WERI-Rb-1 (cell line): ENCODE measurements at regions not wholly inside any gene's neighbourhood (a gene's known extent, or its start where the extent isn't known, plus 50 kb on each side); places are given as distances from the start of the nearest gene placed in this dataset.

Experiments
- DNase-seq: peaks from one replicate; pipeline ENCODE4 v3.0.0-alpha.2; 2020
- H3K27ac ChIP-seq: fragments of 250-450 bp; sonication (Bioruptor Pico); 2 replicates; pipeline ENCODE4 v1.5.1; 2020; ENCODE audit warnings: mild to moderate bottlenecking, moderate library complexity
- H3K27me3 ChIP-seq: fragments of 250-450 bp; sonication (Bioruptor Pico); 2 replicates; pipeline ENCODE4 v1.5.1; 2021; ENCODE audit warnings: mild to moderate bottlenecking, low read depth, moderate library complexity; ENCODE audit not compliant: insufficient read depth, severe bottlenecking
- H3K36me3 ChIP-seq: fragments of 250-450 bp; sonication (Bioruptor Pico); 2 replicates; pipeline ENCODE4 v1.5.1; 2020; ENCODE audit warnings: mild to moderate bottlenecking, moderate library complexity
- H3K4me3 ChIP-seq: 2 replicates; pipeline ENCODE4 v1.5.1; 2011; ENCODE audit warnings: low read depth, mild to moderate bottlenecking, control low read depth, low read length
- H3K9me3 ChIP-seq: fragments of 250-450 bp; sonication (Bioruptor Pico); 2 replicates; pipeline ENCODE4 v1.5.1; 2021; ENCODE audit warnings: mild to moderate bottlenecking, moderate library complexity; ENCODE audit not compliant: severe bottlenecking
- TF ChIP-seq, protein P1 (sequence below): IDR thresholded peaks from 2 replicates; pipeline ENCODE4 v1.5.1; 2011; ENCODE audit warnings: low read depth, mild to moderate bottlenecking, control low read depth, inconsistent platforms, low read length

DNA sequence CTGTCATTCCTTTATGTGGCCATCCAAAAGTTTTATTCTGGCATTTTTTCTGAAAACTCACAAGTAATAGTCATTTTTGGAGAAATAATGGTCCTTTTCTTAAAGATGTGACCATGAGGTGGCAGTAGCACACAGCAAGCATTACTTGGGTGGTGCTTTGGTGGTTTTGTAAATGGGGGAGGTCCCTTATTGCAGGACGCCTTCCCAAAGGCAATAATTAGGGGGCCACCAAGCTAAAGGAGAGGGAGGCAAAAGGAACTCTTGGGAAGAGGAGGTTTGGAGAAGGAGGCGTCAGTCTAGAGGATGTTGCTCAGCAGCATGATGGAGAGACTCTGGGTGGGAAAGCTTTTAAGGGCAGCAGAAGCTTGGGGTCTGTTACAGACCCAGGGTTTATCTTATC, 422.6 kb upstream of the MMS22L start:
- Histone ChIP-seq H3K27me3 (no peaks in the 10 kb centered on the region), H3K27ac (no peak overlapping the region), H3K36me3 (no peaks in the 10 kb centered on the region), H3K9me3 (no peaks in the 10 kb centered on the region), H3K4me3 (no peak overlapping the region)
- DNase-seq, result no peak
- TF ChIP-seq, protein P1, sequence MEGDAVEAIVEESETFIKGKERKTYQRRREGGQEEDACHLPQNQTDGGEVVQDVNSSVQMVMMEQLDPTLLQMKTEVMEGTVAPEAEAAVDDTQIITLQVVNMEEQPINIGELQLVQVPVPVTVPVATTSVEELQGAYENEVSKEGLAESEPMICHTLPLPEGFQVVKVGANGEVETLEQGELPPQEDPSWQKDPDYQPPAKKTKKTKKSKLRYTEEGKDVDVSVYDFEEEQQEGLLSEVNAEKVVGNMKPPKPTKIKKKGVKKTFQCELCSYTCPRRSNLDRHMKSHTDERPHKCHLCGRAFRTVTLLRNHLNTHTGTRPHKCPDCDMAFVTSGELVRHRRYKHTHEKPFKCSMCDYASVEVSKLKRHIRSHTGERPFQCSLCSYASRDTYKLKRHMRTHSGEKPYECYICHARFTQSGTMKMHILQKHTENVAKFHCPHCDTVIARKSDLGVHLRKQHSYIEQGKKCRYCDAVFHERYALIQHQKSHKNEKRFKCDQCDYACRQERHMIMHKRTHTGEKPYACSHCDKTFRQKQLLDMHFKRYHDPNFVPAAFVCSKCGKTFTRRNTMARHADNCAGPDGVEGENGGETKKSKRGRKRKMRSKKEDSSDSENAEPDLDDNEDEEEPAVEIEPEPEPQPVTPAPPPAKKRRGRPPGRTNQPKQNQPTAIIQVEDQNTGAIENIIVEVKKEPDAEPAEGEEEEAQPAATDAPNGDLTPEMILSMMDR, result peak; percentile 46

DNA sequence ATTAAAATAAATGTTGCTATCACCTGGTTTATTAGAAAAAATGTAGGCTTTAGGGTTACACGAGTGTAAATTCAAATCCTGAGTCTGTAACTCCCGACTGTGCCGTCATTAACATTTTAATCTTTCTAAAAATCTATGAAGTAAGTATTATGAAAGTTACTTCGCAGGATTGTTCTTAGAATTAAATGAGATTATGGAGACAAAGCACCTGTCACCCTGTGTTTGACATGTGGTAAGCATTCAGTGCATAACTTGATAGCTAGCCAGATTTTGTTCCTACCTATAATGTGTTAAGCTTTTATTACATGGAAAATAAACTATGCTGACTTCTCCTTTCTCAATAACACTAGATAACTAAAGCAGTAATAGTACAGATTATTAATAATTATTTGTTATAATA, 429.7 kb upstream of the MMS22L start:
- H3K27me3 ChIP-seq, result no peaks in the 10 kb centered on the region
- H3K36me3 ChIP-seq, result no peaks in the 10 kb centered on the region
- TF ChIP-seq, protein P1, result no peak
- no peak for DNase-seq
- H3K27ac ChIP-seq, result no peak overlapping the region
- H3K9me3 ChIP-seq, result no peaks in the 10 kb centered on the region
- no peak overlapping the region for H3K4me3 ChIP-seq

DNA sequence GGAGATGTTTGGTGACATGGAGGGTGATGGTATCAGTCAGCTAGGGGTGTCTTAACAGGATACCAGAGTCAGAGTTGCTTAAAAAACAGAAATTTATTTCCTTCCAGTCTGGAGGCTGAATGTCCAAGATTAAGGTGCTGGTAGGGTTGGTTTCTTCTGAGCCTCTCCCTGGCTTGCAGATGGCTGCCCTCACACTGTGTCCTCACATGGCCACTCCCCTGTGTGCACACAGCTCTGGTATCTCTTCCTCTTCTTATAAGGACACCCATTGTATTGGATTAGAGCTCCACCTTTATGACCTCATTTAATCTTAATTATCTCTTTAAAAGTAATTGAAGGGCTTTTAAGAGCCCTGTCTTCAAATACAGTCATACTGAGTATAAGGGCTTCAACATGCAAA, 431.8 kb upstream of the MMS22L start:
- DNase-seq, result no peak
- H3K4me3 ChIP-seq, result no peak overlapping the region
- no peaks in the 10 kb centered on the region for H3K9me3 ChIP-seq
- no peak overlapping the region for H3K27ac ChIP-seq
- TF ChIP-seq, protein P1, result no peak
- H3K36me3 ChIP-seq, result no peaks in the 10 kb centered on the region
- no peaks in the 10 kb centered on the region for H3K27me3 ChIP-seq

DNA sequence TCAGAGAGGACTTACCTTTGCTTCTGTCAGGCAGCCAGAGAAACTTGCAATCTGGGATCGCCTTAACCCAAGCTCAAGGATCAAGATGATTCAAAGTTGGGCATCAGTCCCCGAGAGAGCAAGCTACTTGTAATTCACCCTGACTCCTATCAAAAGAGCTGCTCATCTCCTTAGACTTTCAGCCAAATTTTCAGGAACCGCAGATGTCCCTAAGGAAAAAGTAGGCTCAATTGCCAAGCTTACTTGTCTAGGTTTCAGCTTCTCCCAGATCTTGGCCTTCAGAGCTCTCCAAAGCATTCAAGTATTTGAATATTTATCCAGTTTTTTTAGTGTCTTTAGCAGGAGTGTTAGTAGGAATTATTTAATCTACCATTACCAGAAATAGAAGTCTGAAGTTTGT, 434.1 kb upstream of the MMS22L start:
- Histone ChIP-seq H3K4me3 (no peak overlapping the region), H3K36me3 (no peaks in the 10 kb centered on the region), H3K27ac (no peak overlapping the region), H3K27me3 (no peaks in the 10 kb centered on the region), H3K9me3 (no peaks in the 10 kb centered on the region)
- TF ChIP-seq, protein P1, result no peak
- no peak for DNase-seq

DNA sequence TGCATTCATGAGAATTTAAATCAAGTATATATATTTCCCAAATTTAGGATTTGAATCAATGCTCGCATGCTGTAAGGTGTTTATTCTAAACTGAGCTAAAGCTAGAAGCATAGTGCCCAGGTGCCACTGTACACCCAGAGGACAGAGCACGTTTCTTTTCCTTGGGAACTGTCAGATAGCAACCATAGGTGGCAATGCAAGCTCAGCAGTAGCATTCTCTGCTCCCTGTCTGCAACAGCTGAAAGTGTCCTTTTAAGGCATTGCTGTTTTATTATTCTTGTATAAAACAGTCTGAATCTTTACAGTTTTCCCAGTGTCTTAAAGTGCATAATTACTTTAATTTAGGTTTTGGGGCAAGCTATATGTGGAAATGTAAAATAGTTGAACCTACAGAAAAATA, 443.4 kb upstream of the MMS22L start:
- H3K9me3 ChIP-seq, result no peaks in the 10 kb centered on the region
- TF ChIP-seq, protein P1, result peak; percentile 44
- no peak overlapping the region for H3K4me3 ChIP-seq
- H3K27ac ChIP-seq, result no peak overlapping the region
- DNase-seq, result peak; percentile 16
- H3K36me3 ChIP-seq, result no peaks in the 10 kb centered on the region
- no peaks in the 10 kb centered on the region for H3K27me3 ChIP-seq

DNA sequence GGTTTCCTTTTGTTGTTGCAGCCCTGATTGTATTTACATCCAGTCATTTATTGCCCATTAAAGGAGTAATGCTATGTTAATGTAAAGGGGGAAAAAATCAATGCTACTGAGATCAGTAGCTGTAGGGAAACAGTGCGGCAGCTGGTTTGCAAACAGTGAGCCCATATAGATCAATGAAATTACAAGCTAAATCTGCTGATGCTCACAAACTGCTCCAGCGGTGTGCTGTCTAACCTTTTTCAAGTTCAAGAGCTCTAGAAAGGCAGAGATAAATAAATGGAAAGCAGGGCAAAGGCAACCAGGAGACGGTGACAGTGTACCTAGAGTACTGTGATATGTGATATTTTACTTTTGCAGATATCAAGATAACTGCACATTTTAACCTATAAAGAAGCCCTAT, 449.0 kb upstream of the MMS22L start:
- no peaks in the 10 kb centered on the region for H3K27me3 ChIP-seq
- H3K9me3 ChIP-seq, result no peaks in the 10 kb centered on the region
- no peaks in the 10 kb centered on the region for H3K36me3 ChIP-seq
- no peak for DNase-seq
- H3K27ac ChIP-seq, result no peak overlapping the region
- TF ChIP-seq, protein P1, result no peak
- H3K4me3 ChIP-seq, result no peak overlapping the region
